ENCODE measurements at regions not wholly inside any gene's neighbourhood (a gene's known extent, or its start where the extent isn't known, plus 50 kb on each side); places are given as distances from the start of the nearest gene placed in this dataset.

DNA sequence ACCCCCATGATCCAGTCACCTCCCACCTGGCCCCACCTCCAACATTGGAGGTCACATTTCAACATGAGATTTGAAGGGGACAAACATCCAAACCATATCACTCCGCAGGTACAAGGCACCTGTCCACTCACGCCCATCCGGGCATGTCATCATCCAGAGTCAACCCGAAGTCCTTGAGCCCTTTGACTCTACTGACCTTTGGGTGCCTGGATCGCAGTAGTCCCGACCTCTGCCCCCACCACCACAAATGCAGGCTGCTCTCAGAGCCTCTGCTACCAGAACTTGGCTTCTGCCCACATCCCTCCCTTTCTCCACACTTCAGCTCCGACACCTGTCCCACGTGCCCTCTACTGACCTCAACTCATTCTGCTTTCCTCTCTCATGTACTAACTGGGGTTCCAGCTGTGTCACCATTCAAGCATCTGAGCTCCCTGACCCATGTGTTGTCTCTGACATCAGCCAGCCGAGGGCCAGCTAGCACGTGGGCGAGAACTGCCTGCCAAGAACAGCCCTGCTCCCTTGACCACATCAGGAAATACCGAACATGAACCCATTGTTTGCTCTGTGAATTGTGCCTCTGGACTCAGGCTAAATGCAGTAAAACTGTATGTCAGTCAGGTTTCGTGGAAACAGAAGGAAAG, 498.3 kb upstream of the SULF2 start:
- H3K36me3 ChIP-seq, result peaks cover 0 to 7% (median 0%) of the 10 kb centered on the region in 11 experiments; a peak in 1 of 22 replicates
- H3K27me3 ChIP-seq, result no peaks in the 10 kb centered on the region
- H3K9ac ChIP-seq, result peak overlapping the region in 2 of 11 experiments; percentile 12 to 30; a peak in 1 of 22 replicates
- peak overlapping the region in 8 of 11 experiments; percentile 43 to 99 (median 98); a peak in 16 of 22 replicates for H3K27ac ChIP-seq
- H3K4me1 ChIP-seq, result peaks cover 45 to 89% (median 76%) of the 10 kb centered on the region in 10 experiments
- H3K4me3 ChIP-seq, result no peak overlapping the region; a peak in 1 of 20 replicates
- H3K4me2 ChIP-seq, result peak overlapping the region in 10 of 11 experiments; percentile 12 to 86 (median 78); a peak in 18 of 22 replicates
- H4K20me1 ChIP-seq, result no peaks in the 10 kb centered on the region
- peaks cover 7 to 16% (median 13%) of the 10 kb centered on the region in 11 experiments; a peak in 19 of 22 replicates for H3K9me3 ChIP-seq (replicated peaks in 1 of 11)
- no peak for TF ChIP-seq Cebpa-rat (IDR thresholded peaks at IDR 0.05)

DNA sequence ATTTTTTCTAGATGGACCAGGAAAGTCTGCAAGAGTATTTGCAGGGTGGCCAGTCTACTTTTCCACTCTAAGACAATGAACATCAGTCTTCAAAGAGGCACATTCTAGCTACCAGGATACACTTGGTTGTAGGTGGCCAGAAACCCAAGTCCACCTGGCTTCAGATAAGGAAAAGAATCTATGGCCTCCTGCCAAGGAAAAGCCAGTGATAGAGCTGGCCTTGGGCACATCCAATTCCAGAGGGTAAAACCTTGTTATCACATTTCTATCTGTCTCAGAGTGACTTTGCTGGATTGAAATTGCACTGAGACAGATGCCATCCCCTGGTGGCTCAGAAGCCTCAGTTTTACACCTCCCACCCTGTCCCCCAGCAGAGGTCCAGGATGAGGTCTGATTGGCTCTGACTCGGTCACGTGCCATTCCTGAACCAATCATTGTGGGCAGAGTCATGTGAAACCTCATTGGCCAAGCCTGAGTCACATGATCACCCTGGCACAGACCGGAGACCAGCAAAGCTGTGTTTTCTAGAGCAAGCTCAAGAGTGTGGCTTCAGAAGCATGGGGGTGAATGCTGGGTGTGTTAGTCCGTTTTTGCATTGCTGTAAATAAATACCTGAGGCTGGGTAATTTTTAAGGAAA, 497.4 kb upstream of the SULF2 start:
- no peaks in the 10 kb centered on the region for H3K27me3 ChIP-seq
- peaks cover 51 to 95% (median 84%) of the 10 kb centered on the region in 10 experiments for H3K4me1 ChIP-seq

DNA sequence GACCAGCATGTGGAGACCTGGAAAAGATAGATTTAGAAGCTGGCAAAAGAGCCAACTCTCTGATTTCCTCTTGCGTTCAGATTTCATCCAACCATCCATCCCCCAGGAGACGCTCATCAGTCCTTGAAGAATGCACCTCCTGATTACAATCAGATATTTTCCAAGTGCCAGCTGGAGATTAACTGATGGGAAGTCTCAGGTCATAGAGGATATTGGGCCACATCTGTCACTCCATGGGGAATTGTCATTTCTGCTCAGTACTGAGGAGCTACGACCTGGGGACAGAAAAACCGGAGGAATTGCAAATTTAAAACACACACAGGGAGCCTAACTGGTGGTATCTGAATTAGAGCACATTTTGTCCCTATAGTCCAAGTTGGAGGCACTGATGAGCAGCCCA, 496.2 kb upstream of the SULF2 start:
- peak overlapping the region in 7 of 11 experiments; percentile 11 to 85 (median 83); a peak in 9 of 22 replicates for H3K9ac ChIP-seq
- H3K4me1 ChIP-seq, result peaks cover 53 to 96% (median 87%) of the 10 kb centered on the region in 10 experiments
- no peaks in the 10 kb centered on the region for H4K20me1 ChIP-seq
- peaks cover 7 to 18% (median 13%) of the 10 kb centered on the region in 11 experiments; a peak in 19 of 22 replicates for H3K9me3 ChIP-seq (replicated peaks in 1 of 11)
- TF ChIP-seq Cebpa-rat (IDR thresholded peaks at IDR 0.05), result no peak
- peaks cover 0 to 7% (median 0%) of the 10 kb centered on the region in 11 experiments; a peak in 1 of 22 replicates for H3K36me3 ChIP-seq
- H3K4me2 ChIP-seq, result peak overlapping the region in 10 of 11 experiments; percentile 15 to 86 (median 78); a peak in 19 of 22 replicates
- no peaks in the 10 kb centered on the region for H3K27me3 ChIP-seq
- H3K27ac ChIP-seq, result peak overlapping the region in 10 of 11 experiments; percentile 66 to 99 (median 97); a peak in 18 of 22 replicates
- H3K4me3 ChIP-seq, result no peak overlapping the region

More for the DNA sequence above, 497.4 kb upstream of the SULF2 start:
- Histone ChIP-seq H3K36me3 (peaks cover 0 to 7% (median 0%) of the 10 kb centered on the region in 11 experiments; a peak in 1 of 22 replicates), H3K27ac (peak overlapping the region in 8 of 11 experiments; percentile 31 to 99 (median 98); a peak in 15 of 22 replicates), H3K9ac (no peak overlapping the region), H4K20me1 (no peaks in the 10 kb centered on the region), H3K4me2 (peak overlapping the region in 8 of 11 experiments; percentile 62 to 86 (median 78); a peak in 17 of 22 replicates), H3K9me3 (replicated peaks in 1 of 11) (peaks cover 7 to 16% (median 13%) of the 10 kb centered on the region in 11 experiments; a peak in 19 of 22 replicates), H3K4me3 (no peak overlapping the region; a peak in 1 of 20 replicates)
- no peak for TF ChIP-seq Cebpa-rat (IDR thresholded peaks at IDR 0.05)

DNA sequence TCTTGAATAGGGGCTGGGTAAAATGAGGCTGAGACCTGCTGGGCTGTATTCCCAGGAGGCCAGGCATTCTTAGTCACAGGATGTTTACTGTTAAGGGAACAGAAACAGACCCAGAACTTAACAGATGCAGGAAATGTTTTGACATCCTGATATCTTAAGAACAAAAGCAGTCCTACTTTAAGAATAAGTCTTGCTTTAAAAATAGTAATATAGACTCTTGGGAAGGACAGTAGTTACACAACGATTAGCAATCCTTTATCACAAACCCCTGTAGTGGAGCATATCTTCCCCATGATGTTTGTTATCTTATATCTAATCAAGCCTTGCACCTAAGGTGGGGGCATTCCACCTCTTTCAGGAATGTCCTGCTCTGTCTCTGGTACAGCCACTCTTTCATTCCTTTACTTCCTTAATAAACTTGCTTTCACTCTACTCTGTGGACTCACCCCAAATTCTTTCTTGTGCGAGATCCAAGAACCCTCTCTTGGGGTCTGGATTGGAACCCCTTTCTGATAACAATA, 493.7 kb upstream of the SULF2 start:
- peak in 8 of 11 experiments; percentile 63 to 97 (median 84); a peak in 16 of 22 replicates for TF ChIP-seq Cebpa-rat (IDR thresholded peaks at IDR 0.05)
- peaks cover 75 to 100% (median 100%) of the 10 kb centered on the region in 10 experiments for H3K4me1 ChIP-seq

DNA sequence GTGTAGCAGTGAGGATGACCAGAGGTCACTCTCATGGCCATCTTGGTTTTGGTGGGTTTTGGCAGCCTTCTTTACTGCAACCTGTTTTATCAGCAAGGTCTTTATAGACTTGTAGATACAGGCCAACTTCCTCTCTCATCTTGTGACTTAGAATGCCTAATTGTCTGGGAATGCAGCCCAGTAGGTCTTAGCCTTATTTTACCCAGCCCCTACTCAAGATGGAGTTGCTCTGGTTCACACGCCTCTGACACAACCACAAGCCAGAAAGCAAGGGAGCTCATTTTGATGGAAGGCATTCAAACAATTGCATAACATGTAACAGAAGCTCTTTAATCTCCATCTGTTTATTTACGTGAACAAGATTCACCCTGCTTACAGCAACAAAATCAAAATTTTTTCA, 492.0 kb upstream of the SULF2 start:
- H3K4me2 ChIP-seq, result peak overlapping the region; percentile 36 to 84 (median 78); a peak in 21 of 22 replicates
- TF ChIP-seq Cebpa-rat (IDR thresholded peaks at IDR 0.05), result no peak
- peak overlapping the region in 10 of 11 experiments; percentile 66 to 99 (median 97); a peak in 19 of 22 replicates for H3K27ac ChIP-seq

More for the DNA sequence above, 493.7 kb upstream of the SULF2 start:
- Histone ChIP-seq H3K9me3 (replicated peaks in 1 of 11) (peaks cover 7 to 18% (median 13%) of the 10 kb centered on the region in 11 experiments; a peak in 19 of 22 replicates), H3K36me3 (peaks cover 0 to 7% (median 0%) of the 10 kb centered on the region in 11 experiments; a peak in 1 of 22 replicates), H4K20me1 (no peaks in the 10 kb centered on the region), H3K4me3 (no peak overlapping the region), H3K9ac (peak overlapping the region; percentile 23 to 86 (median 83); a peak in 20 of 22 replicates), H3K27me3 (no peaks in the 10 kb centered on the region), H3K4me2 (peak overlapping the region; percentile 62 to 86 (median 78)), H3K27ac (peak overlapping the region; percentile 46 to 99 (median 97); a peak in 21 of 22 replicates)

DNA sequence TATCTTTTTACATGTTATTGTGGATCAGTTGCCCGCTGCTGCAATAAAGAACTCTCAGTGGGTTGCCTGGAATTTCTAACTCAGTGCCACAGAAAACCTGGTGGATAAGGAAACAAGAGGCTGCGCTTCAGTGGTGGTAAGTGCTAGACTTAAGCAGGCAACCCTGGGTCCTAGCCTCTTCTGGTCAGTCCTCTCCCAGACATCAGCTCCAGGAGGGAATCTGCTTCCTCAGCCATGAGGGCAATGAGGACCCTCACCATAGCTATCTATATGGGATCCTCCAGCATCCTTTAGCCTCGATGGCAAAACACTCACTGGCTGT, 490.7 kb upstream of the SULF2 start:
- Histone ChIP-seq H4K20me1 (no peaks in the 10 kb centered on the region), H3K36me3 (peaks cover 0 to 4% (median 0%) of the 10 kb centered on the region in 11 experiments; a peak in 1 of 22 replicates), H3K27me3 (no peaks in the 10 kb centered on the region), H3K9me3 (replicated peaks in 1 of 11) (peaks cover 5 to 17% (median 15%) of the 10 kb centered on the region in 11 experiments; a peak in 21 of 22 replicates), H3K4me2 (peak overlapping the region; percentile 52 to 84 (median 78)), H3K4me1 (peaks cover 63 to 94% (median 82%) of the 10 kb centered on the region in 10 experiments), H3K27ac (peak overlapping the region in 10 of 11 experiments; percentile 66 to 99 (median 97); a peak in 20 of 22 replicates), H3K9ac (peak overlapping the region in 10 of 11 experiments; percentile 37 to 74 (median 69); a peak in 19 of 22 replicates), H3K4me3 (peak overlapping the region in 5 of 10 experiments; percentile 4 to 26 (median 6); a peak in 4 of 20 replicates)
- no peak for TF ChIP-seq Cebpa-rat (IDR thresholded peaks at IDR 0.05)

More for the DNA sequence above, 492.0 kb upstream of the SULF2 start:
- Histone ChIP-seq H3K4me3 (peak overlapping the region in 4 of 10 experiments; percentile 1 to 42 (median 19); a peak in 4 of 20 replicates), H3K27me3 (no peaks in the 10 kb centered on the region), H4K20me1 (no peaks in the 10 kb centered on the region), H3K4me1 (peaks cover 69 to 100% (median 89%) of the 10 kb centered on the region in 10 experiments), H3K36me3 (peaks cover 0 to under 1% (median 0%) of the 10 kb centered on the region in 11 experiments; a peak in 1 of 22 replicates), H3K9me3 (replicated peaks in 1 of 11) (peaks cover 0 to 5% (median 3%) of the 10 kb centered on the region in 11 experiments; a peak in 9 of 22 replicates), H3K9ac (peak overlapping the region in 9 of 11 experiments; percentile 47 to 74 (median 70); a peak in 12 of 22 replicates)

DNA sequence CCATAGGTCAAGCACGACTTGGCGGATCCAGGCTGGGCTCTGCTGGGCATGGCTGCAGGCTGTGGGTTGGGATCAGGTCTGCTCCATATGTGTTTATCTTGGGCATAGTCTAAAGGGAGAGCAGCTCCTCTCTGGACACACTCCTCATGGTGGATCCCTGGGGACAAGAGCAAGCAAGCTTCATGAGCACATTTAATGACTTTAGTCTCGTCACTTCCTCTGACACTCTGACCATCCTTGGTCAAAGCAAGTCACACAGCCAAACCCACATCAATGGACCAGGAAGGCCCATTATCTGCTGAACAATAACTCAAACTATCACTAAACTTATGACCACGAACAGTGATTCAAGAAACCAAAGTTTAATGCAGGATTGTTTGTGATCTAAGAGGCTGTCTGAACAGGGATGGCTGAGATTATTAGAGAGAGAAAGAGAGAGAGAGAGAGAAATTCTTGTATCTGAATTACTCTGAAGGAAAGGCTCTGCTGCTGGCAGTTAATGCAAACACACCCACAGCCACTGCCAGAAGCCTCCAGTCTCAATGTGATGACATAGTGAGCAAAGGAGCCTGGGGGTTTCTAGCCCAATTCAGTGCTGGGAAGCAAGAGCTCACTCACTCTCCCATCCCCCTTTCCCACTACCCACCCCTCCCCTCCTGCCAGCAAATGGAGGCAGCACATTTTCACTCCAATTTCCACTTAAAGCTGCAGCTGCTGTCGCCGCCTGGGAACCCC, 490.2 kb upstream of the SULF2 start:
- Histone ChIP-seq H3K27me3 (no peaks in the 10 kb centered on the region), H3K36me3 (peaks cover 0 to 4% (median 0%) of the 10 kb centered on the region in 11 experiments; a peak in 1 of 22 replicates), H4K20me1 (no peaks in the 10 kb centered on the region), H3K4me3 (peak overlapping the region in 2 of 10 experiments; percentile 15 to 26; a peak in 2 of 20 replicates), H3K4me2 (peak overlapping the region; percentile 52 to 84 (median 78); a peak in 21 of 22 replicates), H3K9me3 (replicated peaks in 1 of 11) (peaks cover 7 to 22% (median 19%) of the 10 kb centered on the region in 11 experiments; a peak in 21 of 22 replicates), H3K27ac (peak overlapping the region in 10 of 11 experiments; percentile 66 to 99 (median 97); a peak in 19 of 22 replicates), H3K9ac (peak overlapping the region in 10 of 11 experiments; percentile 37 to 74 (median 69); a peak in 18 of 22 replicates), H3K4me1 (peaks cover 59 to 91% (median 77%) of the 10 kb centered on the region in 10 experiments)
- TF ChIP-seq Cebpa-rat (IDR thresholded peaks at IDR 0.05), result no peak

All from BLaER1 treated with 17β-estradiol and CSF1 and Interleukin-3, amounts not matched to agents 10 nM and 100 nM (cell line).